Right kidney (tissue), 1 donor: ENCODE measurements at regions not wholly inside any gene's neighbourhood (a gene's known extent, or its start where the extent isn't known, plus 50 kb on each side); places are given as distances from the start of the nearest gene placed in this dataset.

Experiments used
- DNase-seq: peaks from one replicate; pipeline ENCODE4 v3.0.0-alpha.2; 2016

GRCh38 chr5:52502460-52502999, 285.2 kb upstream of the ITGA1 start:
- no peak for DNase-seq

- no peak for DNase-seq
Measured at GRCh38 chr5:52504584-52505240, 283.0 kb upstream of the ITGA1 start.

GRCh38 chr5:52517667-52518066, 270.0 kb upstream of the ITGA1 start:
- DNase-seq, result no peak

GRCh38 chr5:52520171-52520570, 267.5 kb upstream of the ITGA1 start:
- DNase-seq, result no peak

GRCh38 chr5:52521236-52521635, 266.5 kb upstream of the ITGA1 start:
- DNase-seq, result no peak

GRCh38 chr5:52523701-52524100, 264.0 kb upstream of the ITGA1 start:
- DNase-seq, result no peak

- DNase-seq, result no peak
Measured at GRCh38 chr5:52531105-52531504, 256.6 kb upstream of the ITGA1 start.

- DNase-seq, result no peak
Measured at GRCh38 chr5:52543594-52543993, 244.1 kb upstream of the ITGA1 start.

- no peak for DNase-seq
Measured at GRCh38 chr5:52544738-52545137, 243.0 kb upstream of the ITGA1 start.

- DNase-seq, result no peak
Measured at GRCh38 chr5:52554293-52554692, 233.4 kb upstream of the ITGA1 start.

- no peak for DNase-seq
Measured at GRCh38 chr5:52560366-52560765, 227.3 kb upstream of the ITGA1 start.

- DNase-seq, result no peak
Measured at GRCh38 chr5:52562473-52562872, 225.2 kb upstream of the ITGA1 start.

GRCh38 chr5:52564587-52564986, 223.1 kb upstream of the ITGA1 start:
- DNase-seq, result no peak

- DNase-seq, result no peak
Measured at GRCh38 chr5:52577546-52577945, 210.2 kb upstream of the ITGA1 start.

- no peak for DNase-seq
Measured at GRCh38 chr5:52579391-52579790, 208.3 kb upstream of the ITGA1 start.

GRCh38 chr5:52580921-52581320, 206.8 kb upstream of the ITGA1 start:
- no peak for DNase-seq

GRCh38 chr5:52582313-52582712, 205.4 kb upstream of the ITGA1 start:
- no peak for DNase-seq

GRCh38 chr5:52587131-52587530, 200.6 kb upstream of the ITGA1 start:
- no peak for DNase-seq

- DNase-seq, result no peak
Measured at GRCh38 chr5:52597625-52598024, 190.1 kb upstream of the ITGA1 start.

- peak; percentile 3 for DNase-seq
Measured at GRCh38 chr5:52598968-52599367, 188.7 kb upstream of the ITGA1 start.

- DNase-seq, result no peak
Measured at GRCh38 chr5:52603778-52604554, 183.8 kb upstream of the ITGA1 start.

- no peak for DNase-seq
Measured at GRCh38 chr5:52605317-52606313, 182.1 kb upstream of the ITGA1 start.
